Kidney glomerular epithelial cell (primary cell): ENCODE measurements at regions not wholly inside any gene's neighbourhood (a gene's known extent, or its start where the extent isn't known, plus 50 kb on each side); places are given as distances from the start of the nearest gene placed in this dataset.
A peak's percentile ranks its signal among the peaks of the same experiment; 100 is the strongest.
"Not testable (repeated sequence)": the region's sequence is repeated elsewhere in the genome, so short reads cannot be mapped to it uniquely, and the experiment has no call there.

Experiments
- DNase-seq: peaks from one replicate; lab custom pipeline; 2025; lab: John Stamatoyannopoulos, UW

GRCh38 chrX:113330416-113330815 is 489.8 kb upstream of the AMOT start:
- DNase-seq, result no peak

- DNase-seq, result no peak
These were observed 475.3 kb upstream of the AMOT start for GRCh38 chrX:113315927-113316326.

GRCh38 chrX:113305496-113305895 is 464.9 kb upstream of the AMOT start:
- DNase-seq, result peak; percentile 2

GRCh38 chrX:113300580-113300979 is 459.9 kb upstream of the AMOT start:
- DNase-seq, result no peak

- DNase-seq, result no peak
These were observed 456.8 kb upstream of the AMOT start for GRCh38 chrX:113297437-113297836.

GRCh38 chrX:113289503-113289902 is 448.9 kb upstream of the AMOT start:
- no peak for DNase-seq

GRCh38 chrX:113287761-113288160 is 447.1 kb upstream of the AMOT start:
- no peak for DNase-seq

- no peak for DNase-seq
These were observed 435.2 kb upstream of the AMOT start for GRCh38 chrX:113275804-113276203.

- no peak for DNase-seq
These were observed 434.2 kb upstream of the AMOT start for GRCh38 chrX:113274791-113275190.

- no peak for DNase-seq
These were observed 433.7 kb upstream of the AMOT start for GRCh38 chrX:113274345-113274744.

GRCh38 chrX:113269203-113269602 is 428.6 kb upstream of the AMOT start:
- no peak for DNase-seq

- no peak for DNase-seq
These were observed 419.8 kb upstream of the AMOT start for GRCh38 chrX:113260474-113260873.

GRCh38 chrX:113222305-113222704 is 381.7 kb upstream of the AMOT start:
- DNase-seq, result no peak

GRCh38 chrX:113212052-113212451 is 371.4 kb upstream of the AMOT start:
- no peak for DNase-seq

GRCh38 chrX:113202601-113203000 is 362.0 kb upstream of the AMOT start:
- no peak for DNase-seq

GRCh38 chrX:113195949-113196348 is 355.3 kb upstream of the AMOT start:
- no peak for DNase-seq

- DNase-seq, result no peak
These were observed 351.8 kb upstream of the AMOT start for GRCh38 chrX:113192418-113192817.

- no peak for DNase-seq
These were observed 316.9 kb upstream of the AMOT start for GRCh38 chrX:113157496-113157895.

GRCh38 chrX:113154315-113154714 is 313.7 kb upstream of the AMOT start:
- not testable (repeated sequence) for DNase-seq

GRCh38 chrX:113136836-113137235 is 296.2 kb upstream of the AMOT start:
- DNase-seq, result no peak

- no peak for DNase-seq
These were observed 292.7 kb upstream of the AMOT start for GRCh38 chrX:113133316-113133715.

- no peak for DNase-seq
These were observed 284.1 kb upstream of the AMOT start for GRCh38 chrX:113124693-113125092.

- DNase-seq, result no peak
These were observed 234.9 kb upstream of the AMOT start for GRCh38 chrX:113075521-113075920.

- no peak for DNase-seq
These were observed 219.1 kb upstream of the AMOT start for GRCh38 chrX:113059714-113060113.

- DNase-seq, result no peak
These were observed 218.0 kb upstream of the AMOT start for GRCh38 chrX:113058634-113059033.
